HepG2 (cell line): ENCODE measurements at regions not wholly inside any gene's neighbourhood (a gene's known extent, or its start where the extent isn't known, plus 50 kb on each side); places are given as distances from the start of the nearest gene placed in this dataset.

Source experiments
- CTCF ChIP-seq: sonication (generic); formaldehyde crosslinking; IDR thresholded peaks from 2 replicates; pipeline ENCODE4 v1.5.0; 2020; ENCODE audit warnings: mild to moderate bottlenecking, missing genetic modification reagents, moderate library complexity
- FOXP1 ChIP-seq, 2 experiments: fragments of 450-650 bp in 1 of 2; IDR thresholded peaks; 2 replicates each; pipeline ENCODE4 v1.6.1; 2017 to 2018; ENCODE audit warnings: antibody characterized with exemption in 1 of 2
- IRF2 ChIP-seq: IDR thresholded peaks from 2 replicates; pipeline ENCODE4 v1.6.1; 2018; ENCODE audit warnings: missing genetic modification reagents, missing compliant biosample characterization
- JUND ChIP-seq: sonication (generic); formaldehyde crosslinking; IDR thresholded peaks from 2 replicates; pipeline ENCODE4 v1.8.0; 2022; ENCODE audit warnings: mild to moderate bottlenecking, missing genetic modification reagents
- KDM5A ChIP-seq: fragments of 200-600 bp; sonication (generic); IDR thresholded peaks from 2 replicates; pipeline ENCODE4 v1.7.0; 2018; ENCODE audit warnings: antibody characterized with exemption, mild to moderate bottlenecking, low read length, borderline replicate concordance
- KLF15 ChIP-seq: sonication (generic); formaldehyde crosslinking; IDR thresholded peaks from 2 replicates; pipeline ENCODE4 v1.8.1; 2023; ENCODE audit warnings: borderline replicate concordance, mild to moderate bottlenecking, inconsistent platforms, missing genetic modification reagents, mixed read lengths
- MAFG ChIP-seq: sonication (generic); formaldehyde crosslinking; IDR thresholded peaks from 2 replicates; pipeline ENCODE4 v1.5.1; 2020; ENCODE audit warnings: mild to moderate bottlenecking, missing genetic modification reagents
- MAFK ChIP-seq, 2 experiments: IDR thresholded peaks in 1 of 2; conservative IDR thresholded peaks in 1 of 2; 2 replicates each; pipeline ENCODE4 v1.6.1; 2011; ENCODE audit warnings: improper control_type of control experiment in 2 of 2, low read length in 2 of 2
- PCBP1 ChIP-seq: fragments of 200-400 bp; formaldehyde crosslinking; IDR thresholded peaks from 2 replicates; pipeline ENCODE4 v1.6.1; 2017; ENCODE audit warnings: mild to moderate bottlenecking, low read depth, low read length, borderline replicate concordance
- RFX5 ChIP-seq: IDR thresholded peaks from 2 replicates; pipeline ENCODE4 v1.6.1; 2011; ENCODE audit warnings: low read depth, low read length, improper control_type of control experiment
- ZNF274 ChIP-seq: sonication (generic); formaldehyde crosslinking; IDR thresholded peaks from 2 replicates; pipeline ENCODE4 v1.5.1; 2020; ENCODE audit warnings: mild to moderate bottlenecking, missing genetic modification reagents
- TF ChIP-seq, protein P1 (sequence below): sonication (generic); formaldehyde crosslinking; IDR thresholded peaks from 2 replicates; pipeline ENCODE4 v1.4.0; 2020; ENCODE audit warnings: mild to moderate bottlenecking, low read depth, missing genetic modification reagents

GRCh38 chr13:34764246-34764645, 177.8 kb upstream of the NBEA start:
- TF ChIP-seq KLF15 (CRISPR knock-in tag) = no peak
- TF ChIP-seq KDM5A = no peak
- TF ChIP-seq, protein P1, sequence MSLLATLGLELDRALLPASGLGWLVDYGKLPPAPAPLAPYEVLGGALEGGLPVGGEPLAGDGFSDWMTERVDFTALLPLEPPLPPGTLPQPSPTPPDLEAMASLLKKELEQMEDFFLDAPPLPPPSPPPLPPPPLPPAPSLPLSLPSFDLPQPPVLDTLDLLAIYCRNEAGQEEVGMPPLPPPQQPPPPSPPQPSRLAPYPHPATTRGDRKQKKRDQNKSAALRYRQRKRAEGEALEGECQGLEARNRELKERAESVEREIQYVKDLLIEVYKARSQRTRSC (CRISPR knock-in tag) = no peak
- TF ChIP-seq RFX5 = no peak
- no peak for TF ChIP-seq CTCF (CRISPR knock-in tag)
- no peak for TF ChIP-seq MAFK (conservative IDR thresholded peaks at IDR 0.05 in 1 of 2, IDR thresholded peaks at IDR 0.05 in 1 of 2; ENCODE audit: low read length in 2 of 2)
- no peak for TF ChIP-seq JUND (CRISPR knock-in tag)
- TF ChIP-seq FOXP1 (IDR thresholded peaks at IDR 0.05) = no peak
- TF ChIP-seq FOXP1 (CRISPR knock-in tag; IDR thresholded peaks at IDR 0.05) = no peak
- no peak for TF ChIP-seq PCBP1
- no peak for TF ChIP-seq IRF2 (CRISPR knock-in tag)
- no peak for TF ChIP-seq MAFG (CRISPR knock-in tag)
- TF ChIP-seq ZNF274 (CRISPR knock-in tag) = no peak
